Endothelial cell of umbilical vein (primary cell): ENCODE measurements at regions not wholly inside any gene's neighbourhood (a gene's known extent, or its start where the extent isn't known, plus 50 kb on each side); places are given as distances from the start of the nearest gene placed in this dataset.

ENCODE experiments used
- BruUV-seq: library from RNA; stranded (reverse); fragments of 400-500 nt; replicated peaks from 2 replicates; lab custom pipeline; 2021; lab: Mats Ljungman, UMichigan
- CTCF ChIA-PET: fragments of 300-600, 350-600 bp; sonication (Branson Sonifier 250); formaldehyde crosslinking; loops from one replicate; lab custom pipeline; 2021; ENCODE audit warnings: antibody characterized with exemption, inconsistent platforms; lab: Charles Lee
- POLR2A ChIA-PET: fragments of 300-600, 350-600 bp; sonication (Branson Sonifier 250); formaldehyde crosslinking; loops from one replicate; lab custom pipeline; 2021; ENCODE audit warnings: antibody characterized with exemption, inconsistent platforms; lab: Charles Lee
- DNase-seq: peaks from one replicate; pipeline ENCODE4 v3.0.0-alpha.2; 2011; ENCODE audit warnings: low read depth, low spot score
- FAIRE-seq: peaks from 2 replicates; lab custom pipeline; 2011; peaks lifted over from hg19 to GRCh38; lab: Jason Lieb, UNC
- H2AFZ ChIP-seq: 2 replicates; pipeline ENCODE4 v1.6.0; 2012; ENCODE audit warnings: low read depth, low read length, control low read depth, inconsistent platforms
- H3K27ac ChIP-seq: 2 replicates; pipeline ENCODE4 v1.5.1; 2011; ENCODE audit warnings: low read depth, mild to moderate bottlenecking, control low read depth, low read length, moderate library complexity; ENCODE audit not compliant: insufficient read depth
- H3K27me3 ChIP-seq, 2 experiments: 2 replicates each; pipeline versions ENCODE4 v1.6.0 to v1.6.1; 2011; ENCODE audit warnings: low read length in 2 of 2, mixed read lengths in 1 of 2; ENCODE audit not compliant: control insufficient read depth in 2 of 2, insufficient read depth in 2 of 2
- H3K36me3 ChIP-seq, 2 experiments: 2 replicates in 1 of 2; 3 replicates in 1 of 2; pipeline ENCODE4 v1.5.1; 2011; ENCODE audit warnings: low read length in 2 of 2, mild to moderate bottlenecking in 1 of 2, moderate library complexity in 1 of 2; ENCODE audit not compliant: control insufficient read depth in 2 of 2, insufficient read depth in 2 of 2; ENCODE audit errors: extremely low read depth in 1 of 2
- H3K4me1 ChIP-seq: 3 replicates; pipeline ENCODE4 v1.5.1; 2011; ENCODE audit warnings: mild to moderate bottlenecking, low read length; ENCODE audit not compliant: control insufficient read depth, insufficient read depth; ENCODE audit errors: extremely low read depth
- H3K4me2 ChIP-seq: 2 replicates; pipeline ENCODE4 v1.6.1; 2011; ENCODE audit warnings: low read length, control low read depth, mixed read lengths; ENCODE audit not compliant: insufficient read depth
- H3K4me3 ChIP-seq, 3 experiments: fragments of 200-600 bp in 1 of 3; sonication (generic), shearing (Covaris generic) in 1 of 3; replicated peaks in 1 of 3; 2 replicates each; pipeline ENCODE4 v1.5.1; 2011 to 2016; ENCODE audit warnings: control low read depth in 3 of 3, low read length in 3 of 3, mild to moderate bottlenecking in 2 of 3, inconsistent platforms in 1 of 3, low read depth in 1 of 3, moderate library complexity in 1 of 3; ENCODE audit not compliant: insufficient read depth in 1 of 3
- H3K79me2 ChIP-seq: 2 replicates; pipeline ENCODE4 v1.6.0; 2012; ENCODE audit warnings: low read length, inconsistent platforms; ENCODE audit not compliant: control insufficient read depth, insufficient read depth
- H3K9ac ChIP-seq: replicated peaks from 2 replicates; pipeline ENCODE3; 2011; ENCODE audit warnings: low read length, control low read depth; ENCODE audit not compliant: insufficient read depth; ENCODE audit errors: extremely low read depth
- H3K9me1 ChIP-seq: replicated peaks from 3 replicates; pipeline ENCODE4 v1.6.0; 2011; ENCODE audit warnings: mild to moderate bottlenecking, low read length; ENCODE audit not compliant: control insufficient read depth, insufficient read depth; ENCODE audit errors: extremely low read depth
- H3K9me3 ChIP-seq: replicated peaks from 2 replicates; pipeline ENCODE4 v1.5.1; 2012; ENCODE audit warnings: low read length, inconsistent platforms; ENCODE audit not compliant: control insufficient read depth, insufficient read depth
- H4K20me1 ChIP-seq: replicated peaks from 2 replicates; pipeline ENCODE3; 2011; ENCODE audit warnings: mild to moderate bottlenecking, low read length; ENCODE audit not compliant: control insufficient read depth, insufficient read depth; ENCODE audit errors: extremely low read depth
- CTCF ChIP-seq, 2 donors: IDR thresholded peaks; 1 replicate in 1 of 2; 2 replicates in 1 of 2; pipeline ENCODE4 v1.5.1; 2011; ENCODE audit warnings: low read length in 2 of 2, mild to moderate bottlenecking in 2 of 2, moderate library complexity in 2 of 2, control low read depth in 1 of 2, inconsistent platforms in 1 of 2, low read depth in 1 of 2; ENCODE audit not compliant: insufficient read depth in 1 of 2; ENCODE audit errors: extremely low read depth in 1 of 2
- EZH2 ChIP-seq: IDR thresholded peaks from 2 replicates; pipeline ENCODE4 v1.6.1; 2012; ENCODE audit warnings: borderline replicate concordance, low read depth, mild to moderate bottlenecking, moderate library complexity, low read length, inconsistent platforms; ENCODE audit not compliant: severe bottlenecking
- FOS ChIP-seq: IDR thresholded peaks from 2 replicates; pipeline ENCODE4 v1.6.1; 2011; ENCODE audit warnings: mild to moderate bottlenecking, low read length, moderate library complexity, borderline replicate concordance; ENCODE audit not compliant: insufficient read depth
- GATA2 ChIP-seq: IDR thresholded peaks from 2 replicates; pipeline ENCODE4 v1.7.0; 2011; ENCODE audit warnings: low read depth, mild to moderate bottlenecking, moderate library complexity, mixed read lengths, low read length; ENCODE audit not compliant: insufficient read length, insufficient read depth
- JUN ChIP-seq: IDR thresholded peaks from 2 replicates; pipeline ENCODE4 v1.6.1; 2011; ENCODE audit warnings: borderline replicate concordance, low read depth; ENCODE audit not compliant: insufficient read length, insufficient read depth
- MAX ChIP-seq: IDR thresholded peaks from 2 replicates; pipeline ENCODE4 v1.6.1; 2011; ENCODE audit not compliant: insufficient read depth, insufficient read length
- MYC ChIP-seq: IDR thresholded peaks from one replicate; pipeline ENCODE4 v1.6.1; 2011; ENCODE audit warnings: mild to moderate bottlenecking, low read depth, low read length
- POLR2A ChIP-seq: IDR thresholded peaks from 2 replicates; pipeline ENCODE4 v1.6.1; 2012; ENCODE audit warnings: low read depth, mild to moderate bottlenecking, control low read depth, low read length
- POLR2AphosphoS5 ChIP-seq: IDR thresholded peaks from 2 replicates; pipeline ENCODE4 v1.6.1; 2012; ENCODE audit warnings: low read depth, mild to moderate bottlenecking, control low read depth, low read length, moderate library complexity; ENCODE audit not compliant: insufficient read depth
- dilution Hi-C: fragments of 300-500 bp; cut with MboI; formaldehyde crosslinking; loops from one replicate; pipeline ENCODE4 v1.15.0; 2019; ENCODE audit warnings: low sequenced_read_pairs; ENCODE audit not compliant: extremely low pct_ligation_motif_present
- intact Hi-C: fragments of 100-400 bp; cut with micrococcal nuclease; formaldehyde crosslinking; loops from one replicate; pipeline ENCODE4 v1.10.0; 2022

DNA sequence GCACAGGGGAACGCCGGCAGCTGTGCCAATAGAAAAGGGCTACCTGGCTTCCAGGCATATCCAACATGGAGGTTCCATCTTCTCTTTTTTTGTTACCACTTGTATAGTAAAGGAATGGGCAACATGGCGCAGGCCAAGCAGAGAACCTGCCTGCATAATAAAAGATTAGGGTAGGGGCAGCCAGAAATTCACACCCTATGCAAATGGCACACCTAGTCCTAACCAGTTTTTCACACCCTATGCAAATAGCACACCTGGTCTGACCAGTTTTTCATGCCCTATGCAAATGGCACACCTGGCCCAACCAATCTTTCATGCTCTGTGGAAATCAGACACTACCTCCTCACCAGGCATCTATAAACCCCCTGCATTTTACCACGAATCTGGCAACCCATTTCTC lies 369.5 kb downstream of the IPMK start:
- no peak for TF ChIP-seq POLR2AphosphoS5
- no peak for TF ChIP-seq FOS
- TF ChIP-seq EZH2 = no peak
- no peak for TF ChIP-seq JUN
- no peak for TF ChIP-seq MYC
- TF ChIP-seq GATA2 = no peak
- TF ChIP-seq CTCF (IDR thresholded peaks at IDR 0.05; ENCODE audit: extremely low read depth in 1 of 2, insufficient read depth in 1 of 2, low read depth in 1 of 2, low read length in 2 of 2) = no peak
- TF ChIP-seq POLR2A = no peak
- no peak for TF ChIP-seq MAX
- no peaks in the 10 kb centered on the region for H4K20me1 ChIP-seq
- H3K27me3 ChIP-seq = no peaks in the 10 kb centered on the region
- H3K27ac ChIP-seq = no peak overlapping the region
- intact Hi-C loops (no loop called here), dilution Hi-C loops (no loop called here)
- H2AFZ ChIP-seq = no peak overlapping the region
- FAIRE-seq (no peak), DNase-seq (no peak)
- POLR2A ChIA-PET = no interaction called here
- BruUV-seq = no TSS peak
- H3K4me2 ChIP-seq = no peak overlapping the region
- H3K4me3 ChIP-seq = no peak overlapping the region
- H3K79me2 ChIP-seq = no peaks in the 10 kb centered on the region
- H3K36me3 ChIP-seq = no peaks in the 10 kb centered on the region
- CTCF ChIA-PET = no interaction called here
- no peaks in the 10 kb centered on the region for H3K4me1 ChIP-seq
- H3K9me1 ChIP-seq = no peaks in the 10 kb centered on the region
- no peaks in the 10 kb centered on the region for H3K9me3 ChIP-seq
- H3K9ac ChIP-seq = no peak overlapping the region
